GM18508 (cell line): ENCODE measurements at regions not wholly inside any gene's neighbourhood (a gene's known extent, or its start where the extent isn't known, plus 50 kb on each side); places are given as distances from the start of the nearest gene placed in this dataset.

Experiments
- ATAC-seq: cut with Tn5 transposase; IDR thresholded peaks from one replicate; pipeline ENCODE4 v1.9.1; 2021; ENCODE audit warnings: moderate number of reproducible peaks; ENCODE audit not compliant: insufficient read depth, unreplicated experiment

GRCh38 chr13:109545931-109546330 lies 240.5 kb downstream of the IRS2 start:
- ATAC-seq: no peak

GRCh38 chr13:109541081-109541480 lies 245.3 kb downstream of the IRS2 start:
- no peak for ATAC-seq

- ATAC-seq: no peak
Observed at GRCh38 chr13:109537584-109537983, 248.8 kb downstream of the IRS2 start.

GRCh38 chr13:109533350-109533749 lies 253.0 kb downstream of the IRS2 start:
- no peak for ATAC-seq

GRCh38 chr13:109529964-109530363 lies 256.4 kb downstream of the IRS2 start:
- no peak for ATAC-seq

- no peak for ATAC-seq
Observed at GRCh38 chr13:109521719-109522118, 264.7 kb downstream of the IRS2 start.

GRCh38 chr13:109517517-109517916 lies 268.9 kb downstream of the IRS2 start:
- no peak for ATAC-seq

GRCh38 chr13:109516186-109516585 lies 270.2 kb downstream of the IRS2 start:
- ATAC-seq: no peak

- no peak for ATAC-seq
Observed at GRCh38 chr13:109510013-109510412, 276.4 kb downstream of the IRS2 start.

GRCh38 chr13:109509154-109509900 lies 277.1 kb downstream of the IRS2 start:
- ATAC-seq: no peak

- ATAC-seq: no peak
Observed at GRCh38 chr13:109500146-109500773, 286.1 kb downstream of the IRS2 start.

- no peak for ATAC-seq
Observed at GRCh38 chr13:109497917-109498316, 288.5 kb downstream of the IRS2 start.

- no peak for ATAC-seq
Observed at GRCh38 chr13:109496216-109496615, 290.2 kb downstream of the IRS2 start.

- no peak for ATAC-seq
Observed at GRCh38 chr13:109494925-109495369, 291.4 kb downstream of the IRS2 start.

GRCh38 chr13:109485136-109485794 lies 301.1 kb downstream of the IRS2 start:
- no peak for ATAC-seq

- no peak for ATAC-seq
Observed at GRCh38 chr13:109483284-109483683, 303.1 kb downstream of the IRS2 start.

- ATAC-seq: no peak
Observed at GRCh38 chr13:109481040-109481439, 305.3 kb downstream of the IRS2 start.

GRCh38 chr13:109480011-109480955 lies 306.1 kb downstream of the IRS2 start:
- ATAC-seq: no peak

- no peak for ATAC-seq
Observed at GRCh38 chr13:109479534-109479933, 306.8 kb downstream of the IRS2 start.

- ATAC-seq: no peak
Observed at GRCh38 chr13:109476001-109476400, 310.4 kb downstream of the IRS2 start.
